AG09309 (cell line): ENCODE measurements at regions not wholly inside any gene's neighbourhood (a gene's known extent, or its start where the extent isn't known, plus 50 kb on each side); places are given as distances from the start of the nearest gene placed in this dataset.

Experiments used
- DNase-seq: peaks from one replicate; pipeline ENCODE4 v3.0.0-alpha.2; 2010; ENCODE audit warnings: low read depth
- H3K4me3 ChIP-seq: 2 replicates; pipeline ENCODE4 v1.5.1; 2011; ENCODE audit warnings: mild to moderate bottlenecking, low read depth, low read length, moderate library complexity; ENCODE audit not compliant: control insufficient read depth
- TF ChIP-seq, protein P1 (sequence below): IDR thresholded peaks from 2 replicates; pipeline ENCODE4 v1.5.1; 2011; ENCODE audit warnings: mild to moderate bottlenecking, low read depth, low read length, inconsistent platforms; ENCODE audit not compliant: insufficient read depth, control insufficient read depth; ENCODE audit errors: missing control alignments

DNA sequence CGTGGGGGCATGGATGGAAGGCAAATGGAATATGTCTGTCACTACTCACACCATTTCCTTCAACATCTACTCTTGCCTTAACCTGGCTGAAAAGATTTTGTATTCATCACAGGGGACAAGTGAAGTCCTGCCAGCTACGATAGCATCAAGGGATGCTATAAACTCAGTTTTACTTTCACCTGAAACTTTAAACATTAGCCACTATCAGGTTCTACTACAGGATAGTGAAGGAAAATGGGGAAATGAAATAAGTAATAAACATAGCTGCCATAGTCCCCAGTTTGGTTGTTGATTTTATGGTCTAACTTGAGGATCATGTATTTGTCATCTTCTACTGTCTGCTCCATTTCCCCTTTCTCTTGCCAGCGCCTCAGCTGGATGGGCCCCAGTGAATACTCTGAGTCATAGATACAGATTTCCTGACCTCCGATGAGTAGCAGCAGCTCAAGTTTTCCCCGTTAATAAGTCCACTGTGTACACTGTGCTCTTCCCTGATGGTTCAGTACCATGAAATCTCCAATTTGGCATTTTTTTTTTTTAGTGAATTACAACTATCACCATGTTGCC is 338.2 kb upstream of the SLCO3A1 start:
- TF ChIP-seq, protein P1, sequence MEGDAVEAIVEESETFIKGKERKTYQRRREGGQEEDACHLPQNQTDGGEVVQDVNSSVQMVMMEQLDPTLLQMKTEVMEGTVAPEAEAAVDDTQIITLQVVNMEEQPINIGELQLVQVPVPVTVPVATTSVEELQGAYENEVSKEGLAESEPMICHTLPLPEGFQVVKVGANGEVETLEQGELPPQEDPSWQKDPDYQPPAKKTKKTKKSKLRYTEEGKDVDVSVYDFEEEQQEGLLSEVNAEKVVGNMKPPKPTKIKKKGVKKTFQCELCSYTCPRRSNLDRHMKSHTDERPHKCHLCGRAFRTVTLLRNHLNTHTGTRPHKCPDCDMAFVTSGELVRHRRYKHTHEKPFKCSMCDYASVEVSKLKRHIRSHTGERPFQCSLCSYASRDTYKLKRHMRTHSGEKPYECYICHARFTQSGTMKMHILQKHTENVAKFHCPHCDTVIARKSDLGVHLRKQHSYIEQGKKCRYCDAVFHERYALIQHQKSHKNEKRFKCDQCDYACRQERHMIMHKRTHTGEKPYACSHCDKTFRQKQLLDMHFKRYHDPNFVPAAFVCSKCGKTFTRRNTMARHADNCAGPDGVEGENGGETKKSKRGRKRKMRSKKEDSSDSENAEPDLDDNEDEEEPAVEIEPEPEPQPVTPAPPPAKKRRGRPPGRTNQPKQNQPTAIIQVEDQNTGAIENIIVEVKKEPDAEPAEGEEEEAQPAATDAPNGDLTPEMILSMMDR, result no peak
- no peak overlapping the region for H3K4me3 ChIP-seq
- peak; percentile 69 for DNase-seq

DNA sequence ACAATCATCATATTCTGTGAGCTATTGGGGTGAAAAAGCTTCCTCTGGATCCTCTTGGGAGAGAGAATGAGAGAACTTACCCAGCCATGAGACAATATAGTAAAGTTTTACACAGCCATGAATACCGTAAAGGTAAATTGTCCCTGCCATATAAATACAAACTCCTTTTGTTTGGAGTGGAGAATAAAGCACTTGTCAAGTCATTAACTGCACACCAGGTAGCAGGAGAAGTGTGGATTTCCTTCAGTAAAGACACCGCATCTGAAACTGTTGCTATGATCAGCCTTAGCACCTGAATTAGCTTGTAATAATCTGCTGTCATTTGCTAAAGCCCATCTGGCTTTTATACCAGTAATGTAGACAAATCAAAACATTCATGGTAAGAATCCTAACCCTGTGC is 336.6 kb upstream of the SLCO3A1 start:
- no peak for DNase-seq
- no peak overlapping the region for H3K4me3 ChIP-seq
- TF ChIP-seq, protein P1, result no peak

DNA sequence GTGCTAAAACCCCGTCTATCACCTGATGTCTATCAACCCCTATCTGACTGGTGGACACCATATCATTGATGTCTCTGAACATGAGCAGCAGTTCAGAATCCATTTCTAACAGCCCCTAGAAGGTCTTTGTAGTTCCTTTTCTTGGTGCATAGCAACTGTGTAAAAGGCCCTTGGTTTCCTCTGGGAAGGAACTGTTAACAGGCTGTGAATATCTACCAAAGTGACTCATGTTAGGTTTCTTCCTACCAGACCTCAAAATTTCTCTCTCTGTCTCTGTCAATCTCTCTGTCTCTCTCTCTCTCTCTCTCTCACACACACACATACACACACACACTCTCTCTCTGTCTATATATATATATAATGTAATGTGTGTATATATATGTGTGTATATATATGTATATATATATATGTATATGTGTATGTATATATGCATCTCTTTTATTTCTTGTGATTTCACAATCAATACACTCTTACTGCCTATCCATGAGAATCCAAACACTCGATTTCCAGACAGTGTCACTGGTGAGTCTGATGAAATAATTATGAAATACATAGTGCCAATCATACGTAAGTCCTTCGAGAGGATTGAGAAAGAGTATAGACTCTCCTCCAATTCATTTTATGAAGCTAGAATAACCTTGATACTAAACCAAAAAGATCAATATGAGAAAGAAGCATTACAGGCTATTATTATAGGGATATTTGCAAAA is 335.9 kb upstream of the SLCO3A1 start:
- H3K4me3 ChIP-seq, result no peak overlapping the region
- DNase-seq, result no peak
- TF ChIP-seq, protein P1, result no peak

DNA sequence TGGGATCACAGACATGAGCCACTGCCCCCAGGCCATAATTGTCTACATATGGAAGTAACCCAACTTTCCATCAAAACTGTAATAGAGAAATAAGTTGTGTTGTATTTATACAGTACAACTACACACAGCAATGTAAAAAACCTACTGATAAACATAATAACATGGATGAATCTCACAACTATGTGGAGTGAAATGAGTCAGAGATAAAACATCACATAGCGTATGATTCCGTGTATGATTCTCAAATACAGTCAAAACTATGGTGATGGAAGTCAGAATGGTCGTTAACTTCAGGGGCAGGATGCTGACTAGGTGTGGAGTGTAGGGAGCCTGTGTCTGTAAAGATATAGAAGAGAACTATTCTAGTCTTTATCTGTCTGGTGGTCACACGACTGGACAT is 332.7 kb upstream of the SLCO3A1 start:
- TF ChIP-seq, protein P1, result no peak
- no peak for DNase-seq
- no peak overlapping the region for H3K4me3 ChIP-seq

DNA sequence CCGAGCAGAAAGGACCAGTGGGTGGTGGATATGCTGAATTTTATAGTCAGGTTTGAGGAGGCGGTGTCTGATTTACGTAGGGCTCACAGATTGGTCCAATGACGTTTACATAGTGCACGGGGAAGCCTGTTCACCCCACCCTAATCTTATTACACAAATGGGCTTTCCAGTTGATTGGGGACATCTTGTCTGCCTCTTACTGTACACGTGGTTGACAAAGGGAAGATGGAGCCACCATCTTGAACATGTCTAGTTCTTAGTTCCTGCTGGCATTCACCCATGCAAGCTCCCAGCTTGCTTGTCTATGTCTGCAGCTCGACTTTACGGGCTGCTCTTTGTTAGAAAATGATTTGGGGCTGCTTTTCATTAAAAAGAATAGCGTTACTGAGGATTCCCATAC is 332.0 kb upstream of the SLCO3A1 start:
- DNase-seq, result no peak
- no peak overlapping the region for H3K4me3 ChIP-seq
- TF ChIP-seq, protein P1, result no peak

DNA sequence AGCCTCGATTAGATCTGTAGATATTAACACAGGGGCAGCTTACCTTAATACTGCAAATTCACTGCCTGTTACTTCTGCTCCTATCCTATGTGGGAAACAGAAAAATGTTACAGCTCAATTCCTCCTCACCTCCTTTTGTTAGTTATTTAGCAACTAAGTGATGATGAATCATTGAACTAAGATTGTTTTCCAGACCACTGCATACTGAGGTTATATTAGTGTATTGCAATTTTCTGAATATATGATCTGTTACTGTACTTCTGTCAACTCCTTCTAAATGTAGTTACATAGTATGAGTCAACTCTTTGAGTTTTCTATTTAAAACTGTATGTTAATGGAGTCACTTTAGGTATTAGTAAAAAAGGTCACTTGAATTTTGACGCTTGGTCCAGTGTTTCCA is 331.5 kb upstream of the SLCO3A1 start:
- DNase-seq, result no peak
- no peak overlapping the region for H3K4me3 ChIP-seq
- TF ChIP-seq, protein P1, result no peak
